ENCODE measurements at regions not wholly inside any gene's neighbourhood (a gene's known extent, or its start where the extent isn't known, plus 50 kb on each side); places are given as distances from the start of the nearest gene placed in this dataset.

DNA sequence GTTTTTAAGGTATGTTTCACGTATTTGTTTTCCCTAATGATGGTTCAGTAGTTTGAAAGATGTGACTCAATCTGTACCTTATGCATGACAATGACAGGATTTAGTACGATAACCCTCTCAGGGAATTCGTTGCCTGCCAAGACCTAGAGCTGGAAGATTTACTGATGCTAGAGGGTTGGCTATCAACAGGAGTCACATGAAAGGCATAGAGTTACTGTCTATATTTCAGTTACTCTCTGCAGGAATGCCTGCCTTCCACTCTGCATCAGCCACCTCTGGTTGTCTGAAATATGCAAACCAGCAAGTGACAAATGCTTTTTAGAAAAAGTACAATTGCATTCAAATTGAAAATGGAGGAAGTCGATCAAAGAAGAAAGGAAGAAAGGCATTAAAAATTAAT lies 276.3 kb upstream of the RAG2 start:
- Histone ChIP-seq H3K4me1 (no peaks in the 10 kb centered on the region), H3K36me3 (no peaks in the 10 kb centered on the region), H3K27me3 (replicated peaks in 1 of 7) (no peaks in the 10 kb centered on the region), H3K9me3 (peaks cover 0 to 2% (median 0%) of the 10 kb centered on the region in 8 donors), H3K27ac (no peak overlapping the region), H3K4me3 (no peak overlapping the region)
- 49 to 62% (median 57%) methylated on average over 4 of the region's 4 CpGs for WGBS, 5 donors
- TF ChIP-seq POLR2A (IDR thresholded peaks at IDR 0.05), result no peak
- no peak for DNase-seq
- intact Hi-C loops (cut with DNase I; ENCODE audit: low total_unique reads), result no loop called here

DNA sequence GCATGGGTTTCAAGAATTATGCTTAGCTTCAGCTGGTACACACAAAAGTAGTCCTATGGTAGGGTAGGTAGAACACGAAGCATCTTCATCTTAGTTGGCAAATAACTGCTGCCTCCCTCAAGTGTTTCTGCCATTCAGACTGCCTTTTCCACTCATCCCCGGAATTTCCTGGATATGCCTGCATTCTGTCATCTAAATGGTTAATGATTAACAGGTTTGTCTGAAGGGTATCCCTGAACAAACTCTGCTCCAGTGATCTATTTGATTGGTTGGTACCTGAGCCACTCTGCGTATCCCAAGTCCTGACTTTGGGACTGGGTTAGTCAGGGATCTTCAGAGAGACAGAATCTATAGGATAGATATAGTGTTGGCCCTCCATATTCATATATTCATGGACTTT lies 272.3 kb upstream of the RAG2 start:
- DNase-seq, result no peak
- WGBS, 5 donors, result 69 to 91% (median 85%) methylated on average over 3 of the region's 3 CpGs

DNA sequence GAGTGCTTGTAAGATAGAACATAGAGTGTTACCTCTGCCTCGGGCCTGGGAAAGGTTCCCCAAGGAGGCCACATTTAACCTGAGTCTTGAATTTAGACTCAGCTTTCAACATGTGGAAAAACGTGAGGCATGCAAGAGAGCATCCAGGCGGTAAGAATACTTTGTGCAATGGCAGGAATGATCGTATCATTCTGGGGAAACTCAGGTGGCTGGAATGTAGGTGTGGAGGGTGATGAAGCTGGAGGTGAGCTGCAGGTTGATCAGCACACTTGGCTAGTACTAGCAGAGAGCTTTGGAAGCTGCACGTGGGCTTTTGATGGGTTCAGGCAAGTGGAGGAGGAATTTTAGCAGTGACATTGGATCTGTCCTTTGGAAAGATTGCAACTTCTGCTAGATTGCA lies 270.3 kb upstream of the RAG2 start:
- Histone ChIP-seq H3K27me3 (replicated peaks in 1 of 7) (no peaks in the 10 kb centered on the region), H3K4me1 (no peaks in the 10 kb centered on the region), H3K9me3 (no peaks in the 10 kb centered on the region), H3K36me3 (no peaks in the 10 kb centered on the region), H3K4me3 (no peak overlapping the region), H3K27ac (no peak overlapping the region)
- DNase-seq, result no peak
- TF ChIP-seq POLR2A (IDR thresholded peaks at IDR 0.05), result no peak
- TF ChIP-seq, protein P1, sequence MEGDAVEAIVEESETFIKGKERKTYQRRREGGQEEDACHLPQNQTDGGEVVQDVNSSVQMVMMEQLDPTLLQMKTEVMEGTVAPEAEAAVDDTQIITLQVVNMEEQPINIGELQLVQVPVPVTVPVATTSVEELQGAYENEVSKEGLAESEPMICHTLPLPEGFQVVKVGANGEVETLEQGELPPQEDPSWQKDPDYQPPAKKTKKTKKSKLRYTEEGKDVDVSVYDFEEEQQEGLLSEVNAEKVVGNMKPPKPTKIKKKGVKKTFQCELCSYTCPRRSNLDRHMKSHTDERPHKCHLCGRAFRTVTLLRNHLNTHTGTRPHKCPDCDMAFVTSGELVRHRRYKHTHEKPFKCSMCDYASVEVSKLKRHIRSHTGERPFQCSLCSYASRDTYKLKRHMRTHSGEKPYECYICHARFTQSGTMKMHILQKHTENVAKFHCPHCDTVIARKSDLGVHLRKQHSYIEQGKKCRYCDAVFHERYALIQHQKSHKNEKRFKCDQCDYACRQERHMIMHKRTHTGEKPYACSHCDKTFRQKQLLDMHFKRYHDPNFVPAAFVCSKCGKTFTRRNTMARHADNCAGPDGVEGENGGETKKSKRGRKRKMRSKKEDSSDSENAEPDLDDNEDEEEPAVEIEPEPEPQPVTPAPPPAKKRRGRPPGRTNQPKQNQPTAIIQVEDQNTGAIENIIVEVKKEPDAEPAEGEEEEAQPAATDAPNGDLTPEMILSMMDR (IDR thresholded peaks at IDR 0.05 in 8 of 11, conservative IDR thresholded peaks at IDR 0.05 in 3 of 11), result no peak
- no peak for TF ChIP-seq POLR2AphosphoS5 (IDR thresholded peaks at IDR 0.05)
- intact Hi-C loops (cut with DNase I; ENCODE audit: low total_unique reads), result no loop called here
- 75 to 90% (median 84%) methylated on average over 5 of the region's 5 CpGs for WGBS, 5 donors

More for the DNA sequence above, 272.3 kb upstream of the RAG2 start:
- Histone ChIP-seq H3K27ac (no peak overlapping the region), H3K4me3 (no peak overlapping the region), H3K4me1 (no peaks in the 10 kb centered on the region), H3K27me3 (replicated peaks in 1 of 7) (no peaks in the 10 kb centered on the region), H3K9me3 (no peaks in the 10 kb centered on the region), H3K36me3 (no peaks in the 10 kb centered on the region)
- intact Hi-C loops (cut with DNase I; ENCODE audit: low total_unique reads), result no loop called here
- TF ChIP-seq POLR2A (IDR thresholded peaks at IDR 0.05) (no peak), POLR2AphosphoS5 (IDR thresholded peaks at IDR 0.05) (no peak)
- TF ChIP-seq, protein P1 (IDR thresholded peaks at IDR 0.05 in 8 of 11, conservative IDR thresholded peaks at IDR 0.05 in 3 of 11), result no peak

DNA sequence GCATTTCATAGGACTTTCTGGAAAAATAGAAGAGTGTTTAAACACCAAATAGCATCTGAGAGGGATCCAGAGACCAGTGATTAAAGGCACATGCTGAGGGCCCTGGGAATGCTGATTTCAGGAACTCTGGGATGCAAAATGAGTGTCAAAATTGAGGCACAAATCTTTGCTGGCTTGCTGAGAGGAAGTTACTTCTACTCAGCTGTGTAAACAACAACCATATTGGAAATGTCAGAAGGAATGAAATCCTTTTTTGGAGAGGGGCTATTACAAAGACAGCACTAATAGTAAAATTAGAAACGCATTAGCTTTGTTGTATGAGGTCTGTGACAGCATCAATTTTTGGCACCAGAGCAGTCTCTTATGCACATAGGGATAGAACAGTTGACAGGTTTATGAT lies 267.8 kb upstream of the RAG2 start:
- H3K9me3 ChIP-seq, result no peaks in the 10 kb centered on the region
- H3K4me1 ChIP-seq, result no peaks in the 10 kb centered on the region
- H3K27me3 ChIP-seq (replicated peaks in 1 of 7), result no peaks in the 10 kb centered on the region
- 68 to 96% (median 77%) methylated on average over 1 of the region's 1 CpG for WGBS, 5 donors
- no peak overlapping the region for H3K27ac ChIP-seq
- TF ChIP-seq POLR2A (IDR thresholded peaks at IDR 0.05), result no peak
- TF ChIP-seq POLR2AphosphoS5 (IDR thresholded peaks at IDR 0.05), result no peak
- TF ChIP-seq, protein P1 (IDR thresholded peaks at IDR 0.05 in 8 of 11, conservative IDR thresholded peaks at IDR 0.05 in 3 of 11), result no peak
- intact Hi-C loops (cut with DNase I; ENCODE audit: low total_unique reads), result no loop called here
- H3K36me3 ChIP-seq, result no peaks in the 10 kb centered on the region
- no peak for DNase-seq
- no peak overlapping the region for H3K4me3 ChIP-seq

DNA sequence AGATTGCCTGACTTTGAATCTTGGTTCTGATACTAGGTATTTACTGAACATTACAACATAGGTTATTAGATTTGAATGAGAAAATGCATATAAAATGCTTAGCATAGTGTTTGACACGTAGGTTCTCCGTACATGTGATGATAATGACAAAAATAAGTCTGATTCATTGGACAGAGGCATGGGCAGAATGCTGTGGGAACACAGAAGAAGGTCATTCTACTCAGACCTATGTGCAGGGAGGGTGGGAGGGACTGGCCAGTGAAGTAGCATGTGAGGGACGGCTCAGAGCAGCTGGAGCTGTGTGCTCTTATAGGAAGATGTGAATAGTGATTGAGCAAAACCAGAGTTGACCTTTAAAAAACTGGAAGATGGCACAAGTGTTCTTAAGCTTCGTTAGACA lies 256.8 kb upstream of the RAG2 start:
- no peaks in the 10 kb centered on the region for H3K9me3 ChIP-seq
- DNase-seq, result no peak
- TF ChIP-seq POLR2AphosphoS5 (IDR thresholded peaks at IDR 0.05) (no peak), POLR2A (IDR thresholded peaks at IDR 0.05) (no peak)
- TF ChIP-seq, protein P1 (IDR thresholded peaks at IDR 0.05 in 8 of 11, conservative IDR thresholded peaks at IDR 0.05 in 3 of 11), result no peak
- intact Hi-C loops (cut with DNase I; ENCODE audit: low total_unique reads), result no loop called here
- no peaks in the 10 kb centered on the region for H3K27me3 ChIP-seq (replicated peaks in 1 of 7)
- H3K4me1 ChIP-seq, result no peaks in the 10 kb centered on the region
- no peak overlapping the region for H3K4me3 ChIP-seq
- 50 to 68% (median 58%) methylated on average over 4 of the region's 4 CpGs for WGBS, 5 donors
- H3K27ac ChIP-seq, result no peak overlapping the region
- no peaks in the 10 kb centered on the region for H3K36me3 ChIP-seq

Measured in spleen (tissue), 11 donors.